Chondrocyte (in vitro differentiated cells): ENCODE measurements at regions not wholly inside any gene's neighbourhood (a gene's known extent, or its start where the extent isn't known, plus 50 kb on each side); places are given as distances from the start of the nearest gene placed in this dataset.
A peak's percentile ranks its signal among the peaks of the same experiment; 100 is the strongest.

ENCODE experiments used
- DNase-seq: peaks from one replicate; pipeline ENCODE4 v3.0.0; 2021; ENCODE audit warnings: mixed read lengths, low spot score
- H3K27ac Mint-ChIP-seq: one replicate; pipeline ENCODE4 v1.8.0; 2021; ENCODE audit warnings: mild to moderate bottlenecking, moderate library complexity, mixed read lengths; ENCODE audit not compliant: unreplicated experiment
- H3K27me3 Mint-ChIP-seq: 2 replicates; pipeline ENCODE4 v1.8.0; 2021; ENCODE audit warnings: low read depth, mixed read lengths
- H3K36me3 Mint-ChIP-seq: 2 replicates; pipeline ENCODE4 v1.8.0; 2021; ENCODE audit warnings: low read depth, mixed read lengths
- H3K4me1 Mint-ChIP-seq: 2 replicates; pipeline ENCODE4 v1.8.0; 2021; ENCODE audit warnings: low read depth, mild to moderate bottlenecking, mixed read lengths
- H3K4me3 Mint-ChIP-seq: one replicate; pipeline ENCODE4 v1.8.0; 2021; ENCODE audit warnings: mild to moderate bottlenecking, moderate library complexity, mixed read lengths; ENCODE audit not compliant: unreplicated experiment
- H3K9me3 Mint-ChIP-seq: 2 replicates; pipeline ENCODE4 v1.8.0; 2021; ENCODE audit warnings: low read depth, mixed read lengths
- CTCF ChIP-seq: fragments of 200-600 bp; sonication (generic); IDR thresholded peaks from 2 replicates; pipeline ENCODE4 v1.5.0; 2021; ENCODE audit warnings: antibody characterized with exemption, mild to moderate bottlenecking, moderate library complexity

- no peak for DNase-seq
- Mint-ChIP-seq H3K27ac (peak overlapping the region; percentile 22), H3K9me3 (no peaks in the 10 kb centered on the region), H3K27me3 (peaks cover 14% of the 10 kb centered on the region), H3K4me3 (no peak overlapping the region), H3K4me1 (peaks cover 19% of the 10 kb centered on the region), H3K36me3 (no peaks in the 10 kb centered on the region)
- TF ChIP-seq CTCF = no peak
These were observed 139.3 kb upstream of the CDK13 start for GRCh38 chr7:39810710-39811109.

DNA sequence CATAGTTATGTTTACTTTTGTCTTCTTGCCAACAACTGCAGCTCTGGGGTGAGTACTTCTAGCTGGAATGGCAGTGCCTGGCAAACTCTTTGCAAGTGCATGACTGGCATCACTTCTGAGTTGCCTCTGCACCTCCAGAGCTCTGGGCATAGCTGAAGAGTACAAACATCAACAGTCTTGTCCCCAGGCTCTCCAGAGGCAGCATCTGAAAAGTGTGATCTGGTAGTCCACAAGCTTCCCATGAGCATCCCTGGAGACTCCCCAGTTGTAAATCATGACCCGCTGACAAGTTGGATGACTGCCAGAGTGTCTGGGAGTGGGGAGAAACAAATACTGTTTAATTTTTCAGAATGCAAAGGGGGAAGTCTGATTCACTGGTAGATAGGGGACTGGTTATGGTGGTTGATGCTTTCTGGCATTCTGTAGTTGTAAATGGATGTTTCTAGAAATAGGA, 138.9 kb upstream of the CDK13 start:
- no peaks in the 10 kb centered on the region for H3K9me3 Mint-ChIP-seq

GRCh38 chr7:39816462-39817060, 133.5 kb upstream of the CDK13 start:
- Mint-ChIP-seq H3K27me3 (peaks cover 47% of the 10 kb centered on the region), H3K4me1 (peaks cover 16% of the 10 kb centered on the region), H3K4me3 (no peak overlapping the region), H3K9me3 (no peaks in the 10 kb centered on the region), H3K36me3 (no peaks in the 10 kb centered on the region), H3K27ac (no peak overlapping the region)
- no peak for TF ChIP-seq CTCF
- no peak for DNase-seq

More for the DNA sequence above, 138.9 kb upstream of the CDK13 start:
- TF ChIP-seq CTCF = no peak
- Mint-ChIP-seq H3K36me3 (no peaks in the 10 kb centered on the region), H3K27ac (peak overlapping the region; percentile 49), H3K27me3 (peaks cover 17% of the 10 kb centered on the region), H3K4me3 (no peak overlapping the region), H3K4me1 (peaks cover 23% of the 10 kb centered on the region)
- DNase-seq = no peak

DNA sequence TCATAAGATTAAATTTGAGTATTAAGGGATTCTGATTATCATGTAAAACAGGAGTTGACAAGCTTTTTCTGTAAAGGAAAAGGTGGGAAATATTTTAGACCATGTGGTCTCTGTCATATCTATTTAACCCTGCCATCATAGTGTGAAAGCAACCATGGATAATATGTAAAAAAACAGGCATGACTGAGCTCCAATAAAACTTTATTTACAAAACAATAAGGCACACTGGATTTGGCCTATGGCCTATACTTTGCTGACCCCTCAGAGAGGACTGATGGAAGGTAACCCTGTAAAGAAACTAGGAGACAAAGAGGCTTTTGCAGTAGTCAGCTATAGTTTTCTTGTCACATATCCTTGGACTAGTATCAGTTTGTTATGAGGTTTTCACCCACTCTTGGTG, 130.5 kb upstream of the CDK13 start:
- DNase-seq = no peak
- no peaks in the 10 kb centered on the region for H3K9me3 Mint-ChIP-seq
- H3K27ac Mint-ChIP-seq = no peak overlapping the region
- peaks cover 59% of the 10 kb centered on the region for H3K27me3 Mint-ChIP-seq
- TF ChIP-seq CTCF = no peak
- H3K36me3 Mint-ChIP-seq = no peaks in the 10 kb centered on the region
- no peak overlapping the region for H3K4me3 Mint-ChIP-seq
- H3K4me1 Mint-ChIP-seq = peaks cover 11% of the 10 kb centered on the region

DNA sequence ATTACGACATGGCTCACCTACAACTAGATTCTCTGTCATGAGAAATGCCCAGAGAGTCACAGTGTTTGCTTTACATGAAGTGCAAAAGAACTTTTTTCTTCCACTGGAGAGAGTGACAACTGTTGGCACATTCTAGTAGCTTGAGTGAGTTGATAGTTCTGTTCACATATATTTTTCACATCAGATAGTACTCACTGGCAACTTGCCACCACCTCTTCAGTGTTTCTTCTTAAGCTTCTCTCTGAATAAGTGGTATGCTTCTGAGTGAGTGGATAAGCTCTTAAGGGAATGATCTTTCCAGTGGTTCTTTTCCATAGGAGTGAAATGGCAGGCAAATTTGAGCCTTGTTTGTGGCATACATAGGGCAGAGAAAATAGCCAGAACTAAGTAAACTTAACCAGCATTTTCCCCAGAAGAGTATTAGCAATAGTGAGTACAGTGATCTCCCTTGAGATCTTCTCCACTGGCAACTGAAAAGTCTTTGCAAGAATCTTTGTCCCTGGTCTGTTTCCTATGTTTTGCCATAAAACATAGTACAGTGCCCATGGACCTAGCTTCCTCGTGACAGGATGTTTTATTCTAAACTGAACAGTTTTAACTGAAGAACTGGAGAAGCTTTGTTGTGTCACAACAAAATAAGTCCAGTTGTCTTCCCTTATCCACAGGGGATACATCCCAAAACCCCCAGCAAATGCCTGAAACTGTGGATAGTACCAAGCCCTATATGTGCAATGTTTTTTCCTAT, 125.4 kb upstream of the CDK13 start:
- no peak overlapping the region for H3K4me3 Mint-ChIP-seq
- H3K27me3 Mint-ChIP-seq = peaks cover 54% of the 10 kb centered on the region
- no peaks in the 10 kb centered on the region for H3K4me1 Mint-ChIP-seq
- no peaks in the 10 kb centered on the region for H3K9me3 Mint-ChIP-seq
- H3K36me3 Mint-ChIP-seq = no peaks in the 10 kb centered on the region
- DNase-seq = no peak
- no peak for TF ChIP-seq CTCF
- no peak overlapping the region for H3K27ac Mint-ChIP-seq
